Duodenal mucosa (tissue), 2 donors: ENCODE measurements at regions not wholly inside any gene's neighbourhood (a gene's known extent, or its start where the extent isn't known, plus 50 kb on each side); places are given as distances from the start of the nearest gene placed in this dataset.

Source experiments
- H3K27ac ChIP-seq: one replicate; pipeline ENCODE4 v1.7.0; 2013; ENCODE audit warnings: low read depth, low read length
- H3K27me3 ChIP-seq, 2 donors: one replicate each; pipeline ENCODE4 v1.7.0; 2013; ENCODE audit warnings: low read length in 2 of 2, control low read depth in 1 of 2; ENCODE audit not compliant: insufficient read depth in 2 of 2, control insufficient read depth in 1 of 2
- H3K36me3 ChIP-seq, 2 donors: one replicate each; pipeline ENCODE4 v1.7.0; 2013; ENCODE audit warnings: low read length in 2 of 2, control low read depth in 1 of 2; ENCODE audit not compliant: insufficient read depth in 2 of 2, control insufficient read depth in 1 of 2
- H3K4me1 ChIP-seq, 2 donors: one replicate each; pipeline ENCODE4 v1.7.0; 2013; ENCODE audit warnings: low read length in 2 of 2, control low read depth in 1 of 2; ENCODE audit not compliant: insufficient read depth in 2 of 2, control insufficient read depth in 1 of 2
- H3K4me3 ChIP-seq, 2 donors: one replicate each; pipeline ENCODE4 v1.7.0; 2013; ENCODE audit warnings: low read length in 2 of 2, low read depth in 1 of 2
- H3K9ac ChIP-seq, 2 donors: one replicate each; pipeline ENCODE4 v1.7.0; 2013; ENCODE audit warnings: low read length in 2 of 2, low read depth in 1 of 2
- H3K9me3 ChIP-seq, 2 donors: one replicate each; pipeline ENCODE4 v1.7.0; 2013; ENCODE audit warnings: low read length in 2 of 2, control low read depth in 1 of 2; ENCODE audit not compliant: control insufficient read depth in 1 of 2

DNA sequence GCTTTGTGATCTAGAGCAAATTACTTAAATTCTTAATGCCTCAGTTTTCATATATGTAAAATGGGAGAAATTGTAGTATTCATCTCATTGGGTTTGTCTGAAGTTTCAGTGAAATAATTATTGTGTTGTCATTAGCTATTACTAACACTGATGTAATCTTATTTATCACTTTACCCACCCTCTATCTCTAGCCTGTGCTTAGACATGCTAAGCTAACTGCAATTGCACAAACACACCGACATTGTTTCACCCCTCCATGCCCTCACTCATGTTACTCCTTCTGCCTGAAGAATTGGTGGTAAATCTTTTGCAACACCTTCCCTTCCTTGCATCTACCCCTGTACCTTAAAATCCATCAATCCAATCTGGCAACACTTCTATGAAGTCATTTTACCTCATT, 241.6 kb downstream of the BCAT1 start:
- H3K27ac ChIP-seq = no peak overlapping the region
- H3K36me3 ChIP-seq = no peaks in the 10 kb centered on the region
- H3K27me3 ChIP-seq = no peaks in the 10 kb centered on the region
- H3K4me3 ChIP-seq = no peak overlapping the region
- no peaks in the 10 kb centered on the region for H3K9me3 ChIP-seq
- H3K4me1 ChIP-seq = peaks cover 0 to 5% of the 10 kb centered on the region in 2 donors
- no peak overlapping the region for H3K9ac ChIP-seq

DNA sequence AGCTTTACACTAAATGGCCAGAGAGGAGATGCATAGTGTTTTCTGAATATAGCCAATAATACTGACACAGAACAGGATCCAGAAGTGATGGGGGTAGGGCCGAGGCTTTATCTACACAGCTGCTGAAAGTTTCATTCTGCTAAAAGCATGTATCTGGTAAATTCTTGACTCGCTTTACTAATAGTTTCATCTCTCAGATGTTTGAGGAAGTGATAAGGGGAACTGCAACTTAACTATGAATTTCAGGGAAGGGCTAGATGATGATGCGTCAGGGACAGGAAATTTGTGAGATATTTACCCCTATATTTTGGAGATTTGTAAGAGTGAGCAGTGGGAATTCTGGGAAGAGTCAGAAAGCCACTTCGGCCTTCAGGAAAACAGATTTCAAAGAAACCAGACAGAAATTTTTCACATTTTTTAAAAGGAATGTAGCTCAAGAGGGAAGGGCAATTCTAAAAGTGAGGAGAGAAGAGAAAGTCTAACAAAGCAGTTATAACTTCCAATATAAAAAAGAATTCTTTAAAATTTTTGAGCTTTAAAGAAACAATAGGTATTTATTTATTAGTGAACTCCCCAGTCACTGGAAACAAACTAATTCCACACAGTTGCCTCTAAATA, 243.1 kb downstream of the BCAT1 start:
- Histone ChIP-seq H3K4me3 (no peak overlapping the region), H3K9me3 (no peaks in the 10 kb centered on the region), H3K9ac (no peak overlapping the region), H3K27me3 (no peaks in the 10 kb centered on the region), H3K36me3 (no peaks in the 10 kb centered on the region), H3K4me1 (peaks cover 0 to 5% of the 10 kb centered on the region in 2 donors), H3K27ac (no peak overlapping the region)

DNA sequence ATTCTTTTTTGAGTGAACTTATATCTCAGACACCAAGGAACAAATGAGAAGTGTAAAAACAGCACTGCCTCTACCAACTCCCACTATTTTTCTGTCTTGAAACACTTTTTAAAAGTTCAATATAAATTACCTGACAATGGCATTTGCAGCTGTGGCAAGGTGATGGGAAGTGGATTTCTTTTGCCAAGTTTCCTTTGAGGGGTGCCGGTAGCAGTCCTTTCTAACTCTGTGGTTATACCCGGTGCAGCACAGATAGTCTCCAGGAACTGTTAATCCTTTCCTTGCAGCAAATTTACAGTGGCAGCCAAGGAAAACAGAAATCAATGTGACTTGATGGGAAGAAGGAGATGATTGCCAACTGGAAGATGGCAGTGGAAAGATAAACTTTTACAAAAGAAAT, 243.7 kb downstream of the BCAT1 start:
- H3K27me3 ChIP-seq = no peaks in the 10 kb centered on the region
- H3K9me3 ChIP-seq = no peaks in the 10 kb centered on the region
- peaks cover 0 to 5% of the 10 kb centered on the region in 2 donors for H3K4me1 ChIP-seq
- H3K9ac ChIP-seq = no peak overlapping the region
- H3K27ac ChIP-seq = no peak overlapping the region
- H3K4me3 ChIP-seq = no peak overlapping the region
- no peaks in the 10 kb centered on the region for H3K36me3 ChIP-seq

DNA sequence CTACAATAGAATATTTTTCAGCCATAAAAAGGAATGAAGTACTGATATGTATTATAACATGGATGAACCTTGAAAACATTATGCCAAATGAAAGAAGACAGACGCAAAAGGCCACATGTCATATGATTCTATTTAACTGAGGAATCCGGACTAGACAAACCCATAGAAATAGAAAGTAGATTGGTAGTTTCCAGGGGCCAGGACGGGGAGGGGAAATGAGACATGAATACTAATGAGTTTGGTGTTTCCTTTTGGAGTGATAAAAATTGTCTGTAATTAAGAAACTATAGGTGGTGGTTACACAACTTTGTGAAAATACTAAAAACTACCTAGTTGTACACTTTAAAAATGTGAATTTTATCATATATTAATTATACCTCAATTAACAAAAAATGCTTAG, 247.6 kb downstream of the BCAT1 start:
- no peaks in the 10 kb centered on the region for H3K36me3 ChIP-seq
- no peaks in the 10 kb centered on the region for H3K27me3 ChIP-seq
- H3K27ac ChIP-seq = no peak overlapping the region

DNA sequence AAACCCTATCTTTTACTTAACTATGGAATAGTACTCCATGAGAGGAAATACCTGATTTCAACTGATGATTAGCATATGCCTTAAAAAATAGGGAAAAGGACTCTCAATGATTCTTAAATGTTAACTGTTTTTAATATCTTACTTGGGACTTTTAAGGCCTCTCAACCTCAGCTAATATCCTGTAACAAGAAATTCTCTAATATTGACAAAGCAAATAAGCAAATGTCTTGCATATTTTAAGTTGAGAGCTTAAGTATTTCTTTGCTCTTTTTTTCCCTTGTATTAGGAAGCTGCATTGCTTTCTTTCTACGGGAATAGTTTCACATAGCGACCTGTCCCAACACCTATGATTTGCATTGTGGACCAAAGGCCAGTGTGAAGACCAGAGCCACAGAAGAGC, 249.9 kb downstream of the BCAT1 start:
- Histone ChIP-seq H3K4me3 (no peak overlapping the region), H3K4me1 (no peaks in the 10 kb centered on the region), H3K27me3 (no peaks in the 10 kb centered on the region), H3K36me3 (no peaks in the 10 kb centered on the region), H3K9ac (no peak overlapping the region), H3K27ac (no peak overlapping the region), H3K9me3 (no peaks in the 10 kb centered on the region)

More for the DNA sequence above, 247.6 kb downstream of the BCAT1 start:
- no peak overlapping the region for H3K9ac ChIP-seq
- no peaks in the 10 kb centered on the region for H3K9me3 ChIP-seq
- no peak overlapping the region for H3K4me3 ChIP-seq
- H3K4me1 ChIP-seq = peaks cover 0 to 5% of the 10 kb centered on the region in 2 donors

DNA sequence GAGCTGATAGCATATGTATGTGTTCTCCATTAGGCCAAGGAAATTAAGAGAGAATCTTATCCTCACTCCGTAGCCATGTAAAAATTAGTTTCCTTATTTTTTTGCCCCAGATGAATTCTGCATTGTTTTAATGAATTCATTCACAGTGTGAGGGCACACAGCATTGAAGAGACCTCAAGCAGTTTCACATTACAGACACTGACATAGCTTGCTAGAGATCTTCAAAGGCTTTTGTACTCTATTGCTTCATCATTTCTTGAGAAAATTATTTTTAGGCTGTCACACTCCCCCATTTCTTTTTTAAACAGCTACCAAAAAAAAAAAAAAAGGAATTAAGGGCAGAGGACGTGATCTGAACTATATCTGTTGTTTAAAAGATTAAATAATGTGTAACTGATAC, 251.1 kb downstream of the BCAT1 start:
- no peaks in the 10 kb centered on the region for H3K9me3 ChIP-seq
- H3K4me3 ChIP-seq = no peak overlapping the region
- no peaks in the 10 kb centered on the region for H3K4me1 ChIP-seq
- H3K27ac ChIP-seq = no peak overlapping the region
- no peaks in the 10 kb centered on the region for H3K36me3 ChIP-seq
- H3K9ac ChIP-seq = no peak overlapping the region
- H3K27me3 ChIP-seq = no peaks in the 10 kb centered on the region

DNA sequence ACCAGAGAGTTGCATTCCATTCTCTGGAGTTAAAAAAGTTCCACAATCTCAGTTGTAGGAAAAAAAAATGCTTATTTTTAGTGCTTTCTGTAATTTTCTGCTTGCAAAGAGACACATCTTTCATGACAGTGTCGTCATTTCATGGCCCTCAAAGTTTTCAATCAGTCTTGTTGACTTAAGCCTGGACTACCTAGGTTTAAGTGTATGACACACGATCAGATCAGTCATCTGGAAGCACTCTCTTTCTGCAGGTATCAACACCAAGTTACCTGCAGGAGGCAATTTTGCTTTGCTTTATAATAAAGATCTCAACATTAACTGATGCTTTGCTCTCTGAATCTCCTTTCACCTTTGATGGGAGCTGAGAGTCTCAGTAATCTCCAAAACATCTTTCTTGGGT, 251.6 kb downstream of the BCAT1 start:
- no peak overlapping the region for H3K4me3 ChIP-seq
- no peak overlapping the region for H3K9ac ChIP-seq
- no peaks in the 10 kb centered on the region for H3K9me3 ChIP-seq
- H3K36me3 ChIP-seq = no peaks in the 10 kb centered on the region
- no peak overlapping the region for H3K27ac ChIP-seq
- H3K27me3 ChIP-seq = no peaks in the 10 kb centered on the region
- H3K4me1 ChIP-seq = no peaks in the 10 kb centered on the region

DNA sequence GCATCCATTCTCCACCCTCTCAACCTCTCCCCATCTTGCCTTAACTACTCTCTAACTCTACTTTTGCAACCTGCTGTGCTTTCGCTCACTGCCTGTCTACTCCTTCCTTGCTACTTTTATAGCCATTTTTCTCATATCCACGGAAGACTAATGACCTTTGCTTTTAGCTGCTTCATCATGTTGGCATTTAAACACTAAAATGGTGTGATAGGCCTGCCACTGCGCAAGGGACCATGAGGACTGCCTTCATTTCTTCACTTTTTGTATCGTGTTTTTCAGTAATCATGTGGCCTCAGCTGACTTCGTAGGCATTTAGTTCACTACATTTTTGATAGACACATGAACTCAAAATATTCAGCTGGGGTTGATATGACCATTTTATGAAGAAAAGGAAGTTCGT, 252.1 kb downstream of the BCAT1 start:
- no peak overlapping the region for H3K9ac ChIP-seq
- no peaks in the 10 kb centered on the region for H3K27me3 ChIP-seq
- H3K9me3 ChIP-seq = no peaks in the 10 kb centered on the region
- no peaks in the 10 kb centered on the region for H3K36me3 ChIP-seq
- H3K4me1 ChIP-seq = no peaks in the 10 kb centered on the region
- no peak overlapping the region for H3K27ac ChIP-seq
- no peak overlapping the region for H3K4me3 ChIP-seq

DNA sequence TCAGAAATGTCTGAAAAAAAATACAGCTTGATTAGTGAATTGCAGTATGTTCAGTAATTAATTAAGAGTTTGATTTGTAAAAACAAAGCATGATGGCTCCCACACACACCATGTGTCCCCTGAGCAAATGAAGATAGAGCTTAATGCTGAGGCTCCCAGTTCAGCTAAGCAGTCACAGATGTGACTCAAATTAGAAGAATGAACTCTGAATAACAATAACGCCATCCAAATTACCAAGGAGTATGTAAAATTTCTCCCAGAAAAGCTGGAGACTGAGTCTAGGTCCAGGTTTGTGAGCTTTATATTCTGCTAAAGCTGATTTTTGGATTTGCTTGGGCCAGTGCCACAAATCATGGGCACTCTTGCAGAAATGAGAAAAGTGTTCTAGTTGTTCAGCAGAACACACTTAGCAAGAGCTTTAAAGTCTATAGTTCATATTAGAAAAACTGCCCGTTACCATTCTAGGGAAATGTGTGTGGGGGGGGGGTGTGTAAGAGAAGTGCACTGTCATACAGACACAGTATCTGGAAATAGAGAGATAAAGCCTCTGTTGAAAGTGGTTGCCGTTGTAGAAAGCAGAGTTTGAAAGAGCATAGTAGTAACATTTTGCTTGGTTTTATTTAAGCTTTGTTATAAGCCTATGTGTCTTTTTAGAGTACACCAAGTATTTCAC, 253.1 kb downstream of the BCAT1 start:
- Histone ChIP-seq H3K27me3 (no peaks in the 10 kb centered on the region), H3K9me3 (no peaks in the 10 kb centered on the region), H3K9ac (no peak overlapping the region), H3K27ac (no peak overlapping the region), H3K36me3 (no peaks in the 10 kb centered on the region), H3K4me1 (no peaks in the 10 kb centered on the region), H3K4me3 (no peak overlapping the region)

DNA sequence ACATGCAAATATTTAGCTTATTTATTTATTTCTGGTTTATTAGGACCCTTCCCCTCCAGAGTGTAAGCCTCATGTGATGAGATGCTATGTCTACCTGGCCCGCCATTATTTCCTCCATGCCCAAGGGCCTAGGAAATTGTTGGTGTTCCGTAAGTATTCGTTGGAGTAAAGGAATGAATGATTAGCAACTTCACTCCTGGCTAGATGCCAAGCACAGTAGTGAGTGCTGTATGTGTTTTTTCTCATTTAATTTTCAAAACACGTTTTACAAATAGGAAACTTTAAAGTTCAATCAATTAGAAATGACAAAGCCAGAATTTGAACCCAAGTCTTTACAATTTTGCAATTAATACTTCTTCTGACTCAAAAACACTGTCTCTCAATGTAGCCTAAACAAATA, 253.8 kb downstream of the BCAT1 start:
- no peaks in the 10 kb centered on the region for H3K9me3 ChIP-seq
- no peaks in the 10 kb centered on the region for H3K36me3 ChIP-seq

More for the DNA sequence above, 253.8 kb downstream of the BCAT1 start:
- H3K27me3 ChIP-seq = no peaks in the 10 kb centered on the region
- no peak overlapping the region for H3K9ac ChIP-seq
- H3K4me1 ChIP-seq = no peaks in the 10 kb centered on the region
- no peak overlapping the region for H3K4me3 ChIP-seq
- no peak overlapping the region for H3K27ac ChIP-seq
